SK-N-SH treated with all-trans-retinoic acid at 6 μM for 48 hours (cell line): ENCODE measurements at regions not wholly inside any gene's neighbourhood (a gene's known extent, or its start where the extent isn't known, plus 50 kb on each side); places are given as distances from the start of the nearest gene placed in this dataset.

ENCODE experiments used
- ATAC-seq: fragments of 200-7000 bp; cut with Tn5 transposase; 3 replicates; pipeline ENCODE4 v1.9.1; 2020; ENCODE audit warnings: mild to moderate bottlenecking, moderate library complexity
- ARNTL ChIP-seq: fragments of 450-650 bp; formaldehyde crosslinking; IDR thresholded peaks from 2 replicates; pipeline ENCODE4 v1.5.0; 2020; ENCODE audit warnings: low read depth, mild to moderate bottlenecking, moderate library complexity, borderline replicate concordance
- BACH2 ChIP-seq: fragments of 250-450 bp; sonication (Bioruptor Pico); IDR thresholded peaks from 2 replicates; pipeline ENCODE4 v1.9.0; 2021; ENCODE audit warnings: mild to moderate bottlenecking, borderline replicate concordance
- CREB5 ChIP-seq: fragments of 250-450 bp; sonication (Bioruptor Pico); IDR thresholded peaks from 2 replicates; pipeline ENCODE4 v1.5.1; 2020; ENCODE audit warnings: low read depth, mild to moderate bottlenecking, moderate library complexity
- CSDC2 ChIP-seq: fragments of 250-450 bp; sonication (Bioruptor Pico); IDR thresholded peaks from 2 replicates; pipeline ENCODE4 v1.5.0; 2020; ENCODE audit warnings: mild to moderate bottlenecking, moderate library complexity
- CSRNP3 ChIP-seq: fragments of 250-450 bp; sonication (Bioruptor Pico); IDR thresholded peaks from 2 replicates; pipeline ENCODE4 v1.5.1; 2021; ENCODE audit warnings: mild to moderate bottlenecking, moderate library complexity
- ESRRG ChIP-seq: fragments of 250-450 bp; sonication (Bioruptor Pico); IDR thresholded peaks from 2 replicates; pipeline ENCODE4 v1.6.1; 2021; ENCODE audit warnings: mild to moderate bottlenecking
- GLIS3 ChIP-seq: fragments of 250-450 bp; sonication (Bioruptor Pico); IDR thresholded peaks from 2 replicates; pipeline ENCODE4 v1.5.0; 2020; ENCODE audit warnings: mild to moderate bottlenecking, moderate library complexity
- ISL1 ChIP-seq: fragments of 250-450 bp; sonication (Bioruptor Pico); IDR thresholded peaks from 2 replicates; pipeline ENCODE4 v2.1.2; 2022; ENCODE audit warnings: mild to moderate bottlenecking, moderate library complexity
- PATZ1 ChIP-seq: fragments of 250-450 bp; sonication (Bioruptor Pico); IDR thresholded peaks from 2 replicates; pipeline ENCODE4 v1.8.0; 2020; ENCODE audit warnings: mild to moderate bottlenecking, moderate library complexity, borderline replicate concordance
- POU6F1 ChIP-seq: fragments of 250-450 bp; sonication (Bioruptor Pico); IDR thresholded peaks from 2 replicates; pipeline ENCODE4 v1.8.0; 2021; ENCODE audit warnings: low read depth, mild to moderate bottlenecking, moderate library complexity, borderline replicate concordance
- PPARA ChIP-seq: fragments of 250-450 bp; sonication (Bioruptor Pico); IDR thresholded peaks from 2 replicates; pipeline ENCODE4 v1.5.0; 2020; ENCODE audit warnings: mild to moderate bottlenecking, borderline replicate concordance
- RARB ChIP-seq: fragments of 250-450 bp; sonication (Bioruptor Pico); IDR thresholded peaks from 2 replicates; pipeline ENCODE4 v1.8.0; 2021; ENCODE audit warnings: mild to moderate bottlenecking, moderate library complexity
- SNAI2 ChIP-seq: fragments of 250-450 bp; sonication (Bioruptor Pico); IDR thresholded peaks from 2 replicates; pipeline ENCODE4 v1.5.0; 2020; ENCODE audit warnings: mild to moderate bottlenecking, moderate library complexity
- TCF4 ChIP-seq: fragments of 250-450 bp; sonication (Bioruptor Pico); IDR thresholded peaks from 2 replicates; pipeline ENCODE4 v1.8.0; 2021; ENCODE audit warnings: mild to moderate bottlenecking, moderate library complexity, borderline replicate concordance
- TOX ChIP-seq: fragments of 250-450 bp; sonication (Bioruptor Pico); IDR thresholded peaks from 2 replicates; pipeline ENCODE4 v1.8.0; 2021; ENCODE audit warnings: mild to moderate bottlenecking, moderate library complexity, borderline replicate concordance
- TSHZ2 ChIP-seq: fragments of 250-450 bp; sonication (Bioruptor Pico); IDR thresholded peaks from 2 replicates; pipeline ENCODE4 v1.5.0; 2020; ENCODE audit warnings: mild to moderate bottlenecking, moderate library complexity
- ZC3H10 ChIP-seq: fragments of 250-450 bp; sonication (Bioruptor Pico); IDR thresholded peaks from 2 replicates; pipeline ENCODE4 v1.5.1; 2021; ENCODE audit warnings: mild to moderate bottlenecking, moderate library complexity
- ZFP3 ChIP-seq: fragments of 250-450 bp; sonication (Bioruptor Pico); IDR thresholded peaks from 2 replicates; pipeline ENCODE4 v1.5.0; 2020; ENCODE audit warnings: mild to moderate bottlenecking, moderate library complexity
- ZFP30 ChIP-seq: fragments of 450-650 bp; formaldehyde crosslinking; IDR thresholded peaks from 2 replicates; pipeline ENCODE4 v1.5.0; 2022; ENCODE audit warnings: mild to moderate bottlenecking, moderate library complexity
- ZNF565 ChIP-seq: fragments of 450-650 bp; formaldehyde crosslinking; conservative IDR thresholded peaks from 2 replicates; pipeline ENCODE4 v1.5.0; 2020; ENCODE audit warnings: low read depth, mild to moderate bottlenecking, moderate library complexity
- ZNF70 ChIP-seq: fragments of 450-650 bp; formaldehyde crosslinking; IDR thresholded peaks from 2 replicates; pipeline ENCODE4 v1.5.0; 2020; ENCODE audit warnings: mild to moderate bottlenecking, moderate library complexity
- ZNF8 ChIP-seq: fragments of 450-650 bp; formaldehyde crosslinking; IDR thresholded peaks from 2 replicates; pipeline ENCODE4 v1.5.0; 2020; ENCODE audit warnings: mild to moderate bottlenecking, moderate library complexity

- TF ChIP-seq CSDC2 (CRISPR knock-in tag): no peak
Measured at GRCh38 chr14:53621433-53621832, 335.2 kb downstream of the BMP4 start (continued).

GRCh38 chr14:53620890-53621289 lies 335.7 kb downstream of the BMP4 start:
- no peak for ATAC-seq
- TF ChIP-seq ZFP30 (CRISPR knock-in tag) (no peak), CREB5 (CRISPR knock-in tag) (no peak), PPARA (CRISPR knock-in tag) (no peak), TCF4 (CRISPR knock-in tag) (no peak), ZFP3 (CRISPR knock-in tag) (no peak), ZNF8 (no peak), BACH2 (CRISPR knock-in tag) (no peak), ISL1 (CRISPR knock-in tag) (no peak), CSRNP3 (CRISPR knock-in tag) (no peak), CSDC2 (CRISPR knock-in tag) (no peak), ESRRG (no peak), TOX (CRISPR knock-in tag) (no peak), PATZ1 (no peak), TSHZ2 (CRISPR knock-in tag) (no peak), ARNTL (CRISPR knock-in tag) (no peak), ZNF70 (CRISPR knock-in tag) (no peak), SNAI2 (CRISPR knock-in tag) (no peak), RARB (CRISPR knock-in tag) (no peak), ZNF565 (no peak), POU6F1 (CRISPR knock-in tag) (no peak)

- TF ChIP-seq ZC3H10 (CRISPR knock-in tag) (no peak), GLIS3 (no peak), POU6F1 (CRISPR knock-in tag) (no peak), BACH2 (CRISPR knock-in tag) (no peak), ZFP30 (CRISPR knock-in tag) (no peak), RARB (CRISPR knock-in tag) (no peak), PATZ1 (no peak), ZNF565 (no peak), TSHZ2 (CRISPR knock-in tag) (no peak)
- no peak for ATAC-seq
Measured at GRCh38 chr14:53620317-53620716, 336.3 kb downstream of the BMP4 start.
